WTC11 (cell line): ENCODE measurements at regions not wholly inside any gene's neighbourhood (a gene's known extent, or its start where the extent isn't known, plus 50 kb on each side); places are given as distances from the start of the nearest gene placed in this dataset.

ENCODE experiments used
- CTCF ChIP-seq: fragments of 200-600 bp; IDR thresholded peaks from 2 replicates; pipeline ENCODE4 v1.8.0; 2022; ENCODE audit warnings: antibody characterized with exemption
- EMX1 ChIP-seq: fragments of 250-450 bp; sonication (Bioruptor Pico); IDR thresholded peaks from 2 replicates; pipeline ENCODE4 v1.8.0; 2021; ENCODE audit warnings: mild to moderate bottlenecking
- ESRRA ChIP-seq: sonication (generic); formaldehyde crosslinking; IDR thresholded peaks from 2 replicates; pipeline ENCODE4 v1.8.1; 2022; ENCODE audit warnings: mild to moderate bottlenecking, missing genetic modification reagents, borderline replicate concordance
- MYBL2 ChIP-seq: sonication (generic); formaldehyde crosslinking; IDR thresholded peaks from 2 replicates; pipeline ENCODE4 v1.8.1; 2023; ENCODE audit warnings: mild to moderate bottlenecking, moderate library complexity, missing genetic modification reagents
- TEAD4 ChIP-seq: sonication (generic); formaldehyde crosslinking; IDR thresholded peaks from 2 replicates; pipeline ENCODE4 v1.8.0; 2022; ENCODE audit warnings: mild to moderate bottlenecking, missing genetic modification reagents
- TP53 ChIP-seq: sonication (generic); formaldehyde crosslinking; IDR thresholded peaks from 2 replicates; pipeline ENCODE4 v1.8.1; 2023; ENCODE audit warnings: mild to moderate bottlenecking, missing genetic modification reagents
- ZNF138 ChIP-seq: sonication (generic); formaldehyde crosslinking; conservative IDR thresholded peaks from 2 replicates; pipeline ENCODE4 v1.8.1; 2022; ENCODE audit warnings: mild to moderate bottlenecking, moderate library complexity, missing genetic modification reagents
- ZNF396 ChIP-seq: fragments of 250-450 bp; sonication (Bioruptor Pico); IDR thresholded peaks from 2 replicates; pipeline ENCODE4 v1.8.0; 2021; ENCODE audit warnings: mild to moderate bottlenecking, moderate library complexity, borderline replicate concordance
- TF ChIP-seq, protein P1 (sequence below): sonication (generic); formaldehyde crosslinking; IDR thresholded peaks from 2 replicates; pipeline ENCODE4 v1.8.0; 2022; ENCODE audit warnings: mild to moderate bottlenecking, missing genetic modification reagents
- TF ChIP-seq, protein P2 (sequence below): sonication (generic); formaldehyde crosslinking; conservative IDR thresholded peaks from 2 replicates; pipeline ENCODE4 v1.8.1; 2022; ENCODE audit warnings: mild to moderate bottlenecking, missing genetic modification reagents
- TF ChIP-seq, protein P3 (sequence below): sonication (generic); formaldehyde crosslinking; IDR thresholded peaks from 2 replicates; pipeline ENCODE4 v1.8.1; 2023; ENCODE audit warnings: mild to moderate bottlenecking, missing genetic modification reagents, moderate library complexity
- TF ChIP-seq, protein P4 (sequence below): sonication (generic); formaldehyde crosslinking; IDR thresholded peaks from 2 replicates; pipeline ENCODE4 v1.8.0; 2023; ENCODE audit warnings: missing genetic modification reagents
- TF ChIP-seq, protein P5 (sequence below): sonication (generic); formaldehyde crosslinking; IDR thresholded peaks from 2 replicates; pipeline ENCODE4 v1.8.0; 2022; ENCODE audit warnings: mild to moderate bottlenecking, missing genetic modification reagents
- TF ChIP-seq, protein P6 (sequence below): sonication (generic); formaldehyde crosslinking; IDR thresholded peaks from 2 replicates; pipeline ENCODE4 v1.8.0; 2022; ENCODE audit warnings: mild to moderate bottlenecking, missing genetic modification reagents

GRCh38 chr5:56737002-56737621, 78.2 kb upstream of the MAP3K1 start:
- TF ChIP-seq, protein P1, sequence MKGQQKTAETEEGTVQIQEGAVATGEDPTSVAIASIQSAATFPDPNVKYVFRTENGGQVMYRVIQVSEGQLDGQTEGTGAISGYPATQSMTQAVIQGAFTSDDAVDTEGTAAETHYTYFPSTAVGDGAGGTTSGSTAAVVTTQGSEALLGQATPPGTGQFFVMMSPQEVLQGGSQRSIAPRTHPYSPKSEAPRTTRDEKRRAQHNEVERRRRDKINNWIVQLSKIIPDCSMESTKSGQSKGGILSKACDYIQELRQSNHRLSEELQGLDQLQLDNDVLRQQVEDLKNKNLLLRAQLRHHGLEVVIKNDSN (CRISPR knock-in tag) = no peak
- TF ChIP-seq CTCF = no peak
- TF ChIP-seq, protein P2, sequence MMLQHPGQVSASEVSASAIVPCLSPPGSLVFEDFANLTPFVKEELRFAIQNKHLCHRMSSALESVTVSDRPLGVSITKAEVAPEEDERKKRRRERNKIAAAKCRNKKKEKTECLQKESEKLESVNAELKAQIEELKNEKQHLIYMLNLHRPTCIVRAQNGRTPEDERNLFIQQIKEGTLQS (CRISPR knock-in tag) = no peak
- no peak for TF ChIP-seq EMX1 (CRISPR knock-in tag)
- no peak for TF ChIP-seq ESRRA (CRISPR knock-in tag)
- no peak for TF ChIP-seq TP53 (CRISPR knock-in tag)
- TF ChIP-seq, protein P3, sequence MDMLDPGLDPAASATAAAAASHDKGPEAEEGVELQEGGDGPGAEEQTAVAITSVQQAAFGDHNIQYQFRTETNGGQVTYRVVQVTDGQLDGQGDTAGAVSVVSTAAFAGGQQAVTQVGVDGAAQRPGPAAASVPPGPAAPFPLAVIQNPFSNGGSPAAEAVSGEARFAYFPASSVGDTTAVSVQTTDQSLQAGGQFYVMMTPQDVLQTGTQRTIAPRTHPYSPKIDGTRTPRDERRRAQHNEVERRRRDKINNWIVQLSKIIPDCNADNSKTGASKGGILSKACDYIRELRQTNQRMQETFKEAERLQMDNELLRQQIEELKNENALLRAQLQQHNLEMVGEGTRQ (CRISPR knock-in tag) = no peak
- TF ChIP-seq ZNF138 (CRISPR knock-in tag) = no peak
- TF ChIP-seq TEAD4 = no peak
- TF ChIP-seq, protein P4, sequence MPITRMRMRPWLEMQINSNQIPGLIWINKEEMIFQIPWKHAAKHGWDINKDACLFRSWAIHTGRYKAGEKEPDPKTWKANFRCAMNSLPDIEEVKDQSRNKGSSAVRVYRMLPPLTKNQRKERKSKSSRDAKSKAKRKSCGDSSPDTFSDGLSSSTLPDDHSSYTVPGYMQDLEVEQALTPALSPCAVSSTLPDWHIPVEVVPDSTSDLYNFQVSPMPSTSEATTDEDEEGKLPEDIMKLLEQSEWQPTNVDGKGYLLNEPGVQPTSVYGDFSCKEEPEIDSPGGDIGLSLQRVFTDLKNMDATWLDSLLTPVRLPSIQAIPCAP (CRISPR knock-in tag) = no peak
- TF ChIP-seq MYBL2 (CRISPR knock-in tag) = no peak
- no peak for TF ChIP-seq ZNF396 (CRISPR knock-in tag)
- TF ChIP-seq, protein P5, sequence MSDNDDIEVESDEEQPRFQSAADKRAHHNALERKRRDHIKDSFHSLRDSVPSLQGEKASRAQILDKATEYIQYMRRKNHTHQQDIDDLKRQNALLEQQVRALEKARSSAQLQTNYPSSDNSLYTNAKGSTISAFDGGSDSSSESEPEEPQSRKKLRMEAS (CRISPR knock-in tag) = no peak
- TF ChIP-seq, protein P6, sequence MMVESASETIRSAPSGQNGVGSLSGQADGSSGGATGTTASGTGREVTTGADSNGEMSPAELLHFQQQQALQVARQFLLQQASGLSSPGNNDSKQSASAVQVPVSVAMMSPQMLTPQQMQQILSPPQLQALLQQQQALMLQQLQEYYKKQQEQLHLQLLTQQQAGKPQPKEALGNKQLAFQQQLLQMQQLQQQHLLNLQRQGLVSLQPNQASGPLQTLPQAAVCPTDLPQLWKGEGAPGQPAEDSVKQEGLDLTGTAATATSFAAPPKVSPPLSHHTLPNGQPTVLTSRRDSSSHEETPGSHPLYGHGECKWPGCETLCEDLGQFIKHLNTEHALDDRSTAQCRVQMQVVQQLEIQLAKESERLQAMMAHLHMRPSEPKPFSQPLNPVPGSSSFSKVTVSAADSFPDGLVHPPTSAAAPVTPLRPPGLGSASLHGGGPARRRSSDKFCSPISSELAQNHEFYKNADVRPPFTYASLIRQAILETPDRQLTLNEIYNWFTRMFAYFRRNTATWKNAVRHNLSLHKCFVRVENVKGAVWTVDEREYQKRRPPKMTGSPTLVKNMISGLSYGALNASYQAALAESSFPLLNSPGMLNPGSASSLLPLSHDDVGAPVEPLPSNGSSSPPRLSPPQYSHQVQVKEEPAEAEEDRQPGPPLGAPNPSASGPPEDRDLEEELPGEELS = no peak
